HL-60/S4 treated with phorbol 12-myristate 13-acetate at 8.2 ng/mL for 4 days and 3 days (cell line): ENCODE measurements at regions not wholly inside any gene's neighbourhood (a gene's known extent, or its start where the extent isn't known, plus 50 kb on each side); places are given as distances from the start of the nearest gene placed in this dataset.
"Not testable (repeated sequence)": the region's sequence is repeated elsewhere in the genome, so short reads cannot be mapped to it uniquely, and the experiment has no call there.

Experiments used
- in situ Hi-C: fragments of 300-500 bp; cut with MboI; formaldehyde crosslinking; loops from 2 replicates; pipeline ENCODE4 v1.15.0; 2022; ENCODE audit warnings: low sequenced_read_pairs

GRCh38 chr7:106362507-106362906, 77.7 kb upstream of the NAMPT start:
- in situ Hi-C loops = not testable (repeated sequence)

GRCh38 chr7:106358103-106358663, 73.4 kb upstream of the NAMPT start:
- in situ Hi-C loops = no loop called here

DNA sequence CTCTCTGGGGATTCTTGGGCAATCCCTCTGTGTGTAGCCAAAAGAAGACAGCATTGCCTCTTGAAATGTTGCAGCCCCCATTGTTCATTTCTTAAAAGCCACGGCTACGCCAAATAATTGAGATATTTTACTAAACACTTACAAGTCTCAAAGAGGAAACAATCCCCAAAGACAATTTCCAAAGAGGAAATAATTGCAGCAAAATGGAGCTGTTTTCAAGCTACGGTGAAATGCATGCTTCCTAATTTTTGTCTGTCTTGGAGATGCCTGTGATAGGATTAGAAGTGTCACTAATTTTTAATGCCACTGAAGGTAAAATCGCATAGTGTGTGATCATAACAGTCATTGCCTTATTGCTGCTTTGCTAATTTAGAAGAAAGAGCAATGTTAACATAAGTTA, 72.9 kb upstream of the NAMPT start:
- in situ Hi-C loops = no loop called here

DNA sequence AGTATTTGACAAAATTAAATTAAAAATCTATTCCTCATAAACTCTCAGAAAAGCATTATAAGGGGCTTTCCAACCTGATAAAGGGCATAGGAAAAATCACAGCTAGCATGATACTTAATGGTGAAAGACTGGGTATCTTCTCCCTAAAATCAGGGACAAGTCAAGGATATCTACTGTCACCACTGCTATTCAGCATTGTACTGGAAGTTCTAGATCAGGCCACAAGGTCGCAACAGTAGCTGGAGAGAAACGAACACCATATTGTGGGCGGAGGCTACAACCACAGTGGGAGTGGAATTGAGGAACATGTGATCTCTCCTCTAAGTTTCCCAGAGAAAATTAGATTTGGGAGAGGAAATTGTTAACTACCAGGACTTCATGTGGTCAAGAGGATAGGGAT, 70.0 kb upstream of the NAMPT start:
- in situ Hi-C loops = no loop called here

- in situ Hi-C loops = no loop called here
Measured at GRCh38 chr7:106353944-106354343, 69.2 kb upstream of the NAMPT start.

DNA sequence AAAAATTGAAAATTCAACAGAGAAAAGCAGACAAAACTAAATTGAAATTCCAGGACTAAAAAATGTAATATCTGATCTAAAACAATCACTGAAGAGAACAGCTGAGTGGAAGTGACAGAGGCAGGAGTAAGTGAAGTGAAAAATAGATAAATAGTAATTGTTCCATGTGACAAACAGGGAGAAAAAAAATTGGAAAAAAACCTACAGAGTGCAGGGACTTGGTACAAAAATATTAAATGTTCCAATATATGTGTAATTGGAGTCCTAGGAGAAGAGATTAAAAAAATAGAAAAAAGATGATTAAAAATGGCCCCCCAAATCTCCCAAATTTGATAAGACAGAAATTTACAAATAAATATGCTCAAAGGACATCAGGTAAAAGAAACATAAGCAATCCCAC, 63.4 kb upstream of the NAMPT start:
- in situ Hi-C loops = no loop called here

GRCh38 chr7:106347229-106347833, 62.5 kb upstream of the NAMPT start:
- in situ Hi-C loops = no loop called here

DNA sequence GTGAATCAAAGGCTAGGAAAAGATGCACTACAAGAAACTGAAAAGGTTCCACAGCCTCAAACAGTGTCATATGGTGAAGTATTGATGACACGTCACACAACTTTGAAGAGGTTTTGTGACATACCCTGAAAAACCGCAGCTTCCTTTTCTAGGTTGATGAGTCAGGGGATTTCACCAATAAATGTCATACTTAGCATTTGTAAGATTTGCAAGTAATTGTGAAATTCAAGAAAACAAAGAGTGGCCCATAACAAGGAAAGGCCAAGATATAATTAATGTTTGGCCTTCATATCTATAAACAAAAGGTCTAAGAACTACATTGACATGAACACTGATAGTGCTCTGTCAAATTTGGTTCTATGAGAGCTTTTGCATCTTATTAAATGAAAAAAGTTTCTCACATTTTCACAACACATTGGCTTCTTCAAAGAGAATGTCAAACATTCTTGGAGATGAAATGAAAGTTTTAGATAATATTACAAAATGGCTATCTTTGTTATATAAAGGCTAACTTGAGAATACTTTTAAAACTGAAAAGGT, 62.0 kb upstream of the NAMPT start:
- in situ Hi-C loops = no loop called here

DNA sequence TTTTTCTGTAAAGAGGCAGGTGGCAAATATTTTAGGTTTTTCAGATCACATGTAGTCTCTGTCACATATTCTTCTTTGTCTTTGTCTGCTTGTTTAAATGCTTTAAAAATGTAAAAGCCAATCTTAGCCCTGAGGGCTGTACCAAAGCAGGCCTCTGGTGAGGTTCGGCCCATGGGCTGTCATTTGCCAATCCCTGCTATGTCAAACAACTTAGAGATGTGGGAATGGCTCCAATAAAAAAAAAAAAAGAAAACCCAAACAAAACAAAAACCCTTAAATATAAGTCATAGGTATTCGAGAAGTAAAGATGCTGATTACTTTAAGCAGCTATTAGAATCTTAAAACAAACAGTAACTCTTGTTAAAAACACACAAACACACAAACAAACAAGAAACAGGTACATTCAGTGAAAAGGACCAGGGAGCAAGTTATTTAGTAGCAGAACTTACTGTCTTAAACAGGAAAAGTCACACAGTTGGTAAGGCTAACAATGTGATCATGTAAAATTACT, 61.4 kb upstream of the NAMPT start:
- in situ Hi-C loops = no loop called here

DNA sequence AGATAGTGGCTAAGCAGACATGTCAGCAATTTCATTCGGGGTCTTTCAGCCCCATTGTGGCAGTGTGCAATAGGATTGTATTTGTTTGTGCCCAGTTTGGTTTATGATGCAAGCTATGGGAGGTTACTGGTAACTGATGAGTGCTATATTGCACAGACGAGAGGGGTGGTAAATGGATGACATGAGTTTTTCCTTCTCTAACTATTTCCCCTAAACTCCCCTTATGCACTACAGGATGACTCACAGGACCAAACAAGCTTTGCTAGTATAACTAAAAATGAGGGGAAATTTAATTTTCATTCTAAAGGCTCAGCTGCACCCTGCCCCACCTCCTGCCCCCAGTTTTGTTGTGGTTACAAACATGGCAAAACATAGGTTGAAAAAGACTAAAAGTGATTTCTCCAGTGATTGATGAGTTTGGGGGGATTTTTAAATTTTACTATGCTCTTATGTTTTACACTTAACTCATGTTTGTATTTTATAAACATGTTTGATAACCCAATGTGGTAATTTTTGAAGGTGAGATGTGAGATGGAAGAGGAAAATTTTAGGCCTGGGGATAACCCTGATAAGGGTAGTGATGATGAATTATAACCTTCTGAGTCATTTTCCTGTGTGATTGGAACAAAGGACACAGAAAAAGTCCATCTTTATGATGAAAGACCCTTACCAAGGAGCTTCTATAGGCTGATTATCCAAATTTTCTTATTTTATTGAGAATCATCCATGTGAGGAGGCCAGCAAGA, 60.8 kb upstream of the NAMPT start:
- in situ Hi-C loops = no loop called here

DNA sequence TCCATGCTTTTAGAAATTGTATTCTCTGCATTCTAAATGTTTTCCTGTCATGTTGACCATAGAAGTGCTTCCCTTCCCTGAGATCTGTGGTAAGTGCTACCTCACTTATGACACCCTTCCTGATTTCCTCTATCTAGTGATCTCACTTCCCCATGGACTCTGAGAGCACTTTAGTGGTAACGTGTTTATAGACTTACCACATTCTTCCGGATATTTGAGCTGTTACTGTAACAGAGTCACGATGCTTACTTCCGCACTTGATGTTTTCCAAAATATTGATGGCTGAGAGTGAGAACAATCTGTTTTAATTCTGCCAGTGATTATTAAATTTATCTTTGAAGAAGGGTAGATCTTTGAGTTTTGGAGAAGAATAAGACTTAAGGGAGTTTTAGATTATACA, 60.1 kb upstream of the NAMPT start:
- in situ Hi-C loops = no loop called here

DNA sequence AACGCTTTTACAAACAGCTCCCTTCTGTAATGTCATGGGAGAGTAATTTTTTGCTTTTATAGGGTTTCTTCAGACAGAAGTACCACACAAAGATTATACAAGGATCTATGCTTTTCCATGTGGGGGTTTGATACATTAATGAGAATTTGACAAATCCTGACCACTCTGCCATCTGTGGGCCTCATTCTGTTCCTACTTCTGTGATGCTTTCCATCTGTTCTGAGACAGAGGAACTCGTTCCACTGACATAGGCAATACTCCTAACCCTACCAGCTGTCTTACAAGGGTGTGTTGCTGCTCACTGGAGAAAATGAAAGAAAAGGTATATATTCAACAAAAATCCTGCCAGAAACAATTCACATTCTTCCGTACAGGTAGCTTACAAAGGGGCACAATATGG, 59.4 kb upstream of the NAMPT start:
- in situ Hi-C loops = no loop called here

GRCh38 chr7:106342049-106342448, 57.3 kb upstream of the NAMPT start:
- in situ Hi-C loops = not testable (repeated sequence)

DNA sequence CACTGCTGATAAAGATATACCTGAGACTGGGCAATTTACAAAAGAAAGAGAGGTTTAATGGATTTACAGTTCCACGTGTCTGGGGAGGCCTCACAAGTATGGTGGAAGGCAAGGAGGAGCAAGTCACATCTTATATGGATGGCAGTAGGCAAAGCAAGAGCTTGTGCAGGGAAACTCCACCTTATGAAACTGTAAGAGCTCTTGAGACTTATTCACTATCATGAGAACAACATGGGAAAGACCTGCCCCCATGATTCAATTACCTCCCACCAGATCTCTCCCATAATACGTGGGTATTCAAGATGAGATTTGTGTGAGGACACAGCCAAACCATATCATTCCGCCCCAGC, 55.4 kb upstream of the NAMPT start:
- in situ Hi-C loops = not testable (repeated sequence)

GRCh38 chr7:106339513-106340246, 54.9 kb upstream of the NAMPT start:
- in situ Hi-C loops = no loop called here

GRCh38 chr7:106337754-106338153, 53.0 kb upstream of the NAMPT start:
- in situ Hi-C loops = no loop called here

- in situ Hi-C loops = no loop called here
Measured at GRCh38 chr7:106335814-106336213, 51.0 kb upstream of the NAMPT start.
